ENCODE measurements at regions not wholly inside any gene's neighbourhood (a gene's known extent, or its start where the extent isn't known, plus 50 kb on each side); places are given as distances from the start of the nearest gene placed in this dataset.

GRCh38 chr5:12703254-12703653 lies 799.0 kb upstream of the CTNND2 start:
- TF ChIP-seq POLR2A (IDR thresholded peaks at IDR 0.05; ENCODE audit: low read length) (no peak), GATA1 (IDR thresholded peaks at IDR 0.05; ENCODE audit: low read depth, low read length) (no peak)
